PC-3 (cell line): ENCODE measurements at regions not wholly inside any gene's neighbourhood (a gene's known extent, or its start where the extent isn't known, plus 50 kb on each side); places are given as distances from the start of the nearest gene placed in this dataset.

Experiments
- CTCF ChIP-seq: fragments of 300-600 bp; sonication (generic); conservative IDR thresholded peaks from 2 replicates; pipeline ENCODE4 v1.5.1; 2017; ENCODE audit warnings: antibody characterized with exemption, low read depth, mild to moderate bottlenecking, low read length
- EZH2 ChIP-seq: fragments of 300-600 bp; sonication (generic); IDR thresholded peaks from one replicate; pipeline ENCODE4 v1.6.1; 2017; ENCODE audit warnings: antibody characterized with exemption, mild to moderate bottlenecking, low read length; ENCODE audit not compliant: unreplicated experiment
- EZH2phosphoT487 ChIP-seq: fragments of 300-600 bp; sonication (generic); IDR thresholded peaks from 2 replicates; pipeline ENCODE4 v1.6.1; 2018; ENCODE audit warnings: mild to moderate bottlenecking, antibody characterized with exemption, low read length, borderline replicate concordance

GRCh38 chr5:169356811-169357210 lies 55.9 kb upstream of the SLIT3 start:
- TF ChIP-seq EZH2phosphoT487, result no peak
- TF ChIP-seq EZH2, result no peak
- TF ChIP-seq CTCF, result no peak
